H1 (cell line): ENCODE measurements at regions not wholly inside any gene's neighbourhood (a gene's known extent, or its start where the extent isn't known, plus 50 kb on each side); places are given as distances from the start of the nearest gene placed in this dataset.

Experiments used
- CTCF ChIA-PET: fragments of 300-600 bp; sonication (Branson Sonifier 250); formaldehyde crosslinking; loops from one replicate; lab custom pipeline; 2021; ENCODE audit not compliant: partially characterized antibody; lab: Charles Lee
- POLR2A ChIA-PET: fragments of 300-600 bp; sonication (Branson Sonifier 250); formaldehyde crosslinking; loops from one replicate; lab custom pipeline; 2021; ENCODE audit warnings: inconsistent platforms; ENCODE audit not compliant: partially characterized antibody; lab: Charles Lee
- DNase-seq, 2 experiments: peaks; one replicate each; pipeline versions ENCODE4 v3.0.0 to v3.0.0-alpha.2; 2010 to 2022; ENCODE audit warnings: low spot score in 2 of 2, low read depth in 1 of 2, mixed read lengths in 1 of 2
- FAIRE-seq: peaks from 2 replicates; lab custom pipeline; 2011; peaks lifted over from hg19 to GRCh38; lab: Jason Lieb, UNC
- H2AFZ ChIP-seq: 2 replicates; pipeline ENCODE4 v1.8.1; 2012; ENCODE audit warnings: low read length, inconsistent platforms
- H2AK5ac ChIP-seq: 2 replicates; pipeline ENCODE4 v1.6.1; 2013; ENCODE audit warnings: low read depth, low read length
- H2BK120ac ChIP-seq: replicated peaks from 2 replicates; pipeline ENCODE3; 2013; ENCODE audit warnings: low read depth, low read length, inconsistent platforms
- H2BK12ac ChIP-seq: 2 replicates; pipeline ENCODE4 v1.6.1; 2013; ENCODE audit warnings: low read depth, low read length
- H2BK15ac ChIP-seq: 2 replicates; pipeline ENCODE4 v1.6.1; 2013; ENCODE audit warnings: low read length
- H2BK20ac ChIP-seq: 2 replicates; pipeline ENCODE4 v1.6.1; 2013; ENCODE audit warnings: low read length
- H2BK5ac ChIP-seq: 2 replicates; pipeline ENCODE4 v1.6.1; 2013; ENCODE audit warnings: low read depth, low read length
- H3K14ac ChIP-seq: 2 replicates; pipeline ENCODE4 v1.6.1; 2013; ENCODE audit warnings: inconsistent platforms; ENCODE audit not compliant: insufficient read length
- H3K18ac ChIP-seq: 2 replicates; pipeline ENCODE4 v1.6.1; 2013; ENCODE audit warnings: low read length; ENCODE audit errors: extremely low read depth
- H3K23ac ChIP-seq: 2 replicates; pipeline ENCODE4 v1.6.1; 2013; ENCODE audit warnings: inconsistent platforms; ENCODE audit not compliant: insufficient read length
- H3K23me2 ChIP-seq: 2 replicates; pipeline ENCODE4 v1.6.1; 2013; ENCODE audit warnings: low read depth, low read length
- H3K27ac ChIP-seq: 2 replicates; pipeline ENCODE4 v1.6.1; 2011; ENCODE audit warnings: low read depth, low read length, inconsistent platforms
- H3K27me3 ChIP-seq, 4 experiments: replicated peaks in 1 of 4; 1 replicate in 1 of 4; 2 replicates in 3 of 4; pipeline versions ENCODE4 v1.6.1 to v1.8.1; 2011 to 2013; ENCODE audit warnings: low read length in 3 of 4, mild to moderate bottlenecking in 3 of 4, inconsistent platforms in 2 of 4, mixed read lengths in 2 of 4, moderate library complexity in 1 of 4; ENCODE audit not compliant: control insufficient read depth in 3 of 4, insufficient read depth in 3 of 4; ENCODE audit errors: extremely low read depth in 1 of 4
- H3K36me3 ChIP-seq, 4 experiments: 2 replicates each; pipeline versions ENCODE4 v1.6.1 to v1.8.1; 2011 to 2013; ENCODE audit warnings: mild to moderate bottlenecking in 4 of 4, low read length in 3 of 4, moderate library complexity in 2 of 4, control low read depth in 1 of 4, inconsistent platforms in 1 of 4; ENCODE audit not compliant: insufficient read depth in 4 of 4, control insufficient read depth in 2 of 4
- H3K4ac ChIP-seq: replicated peaks from 2 replicates; pipeline ENCODE3; 2013; ENCODE audit warnings: low read length, low read depth, mixed read lengths, inconsistent platforms; ENCODE audit not compliant: insufficient read length
- H3K4me1 ChIP-seq, 4 experiments: replicated peaks in 1 of 4; 1 replicate in 1 of 4; 2 replicates in 3 of 4; pipeline versions ENCODE4 v1.6.1 to v1.8.1; 2011 to 2013; ENCODE audit warnings: low read length in 3 of 4, inconsistent platforms in 2 of 4, mixed read lengths in 1 of 4; ENCODE audit not compliant: insufficient read depth in 4 of 4, control insufficient read depth in 3 of 4
- H3K4me2 ChIP-seq, 2 experiments: 2 replicates each; pipeline versions ENCODE4 v1.6.1 to v1.8.1; 2011 to 2013; ENCODE audit warnings: low read depth in 2 of 2, low read length in 2 of 2, control low read depth in 1 of 2, inconsistent platforms in 1 of 2, mild to moderate bottlenecking in 1 of 2; ENCODE audit not compliant: insufficient read depth in 1 of 2
- H3K4me3 ChIP-seq, 4 experiments: fragments of 200-600, 300-600 bp in 1 of 4; sonication (generic), shearing (Covaris generic), sonication (Bioruptor Twin) in 1 of 4; 2 replicates each; pipeline versions ENCODE4 v1.5.1 to v1.8.1; 2011 to 2016; ENCODE audit warnings: low read length in 4 of 4, low read depth in 3 of 4, control low read depth in 2 of 4, inconsistent platforms in 2 of 4, mild to moderate bottlenecking in 2 of 4, mixed read lengths in 1 of 4, moderate library complexity in 1 of 4; ENCODE audit not compliant: insufficient read depth in 2 of 4; ENCODE audit errors: extremely low read depth in 1 of 4
- H3K56ac ChIP-seq: replicated peaks from 2 replicates; pipeline ENCODE3; 2013; ENCODE audit warnings: low read depth, mild to moderate bottlenecking, mixed read lengths, low read length, inconsistent platforms; ENCODE audit not compliant: insufficient read length
- H3K79me1 ChIP-seq: 2 replicates; pipeline ENCODE4 v1.6.1; 2013; ENCODE audit warnings: low read depth, low read length, control low read depth
- H3K79me2 ChIP-seq, 2 experiments: 2 replicates each; pipeline versions ENCODE4 v1.6.1 to v1.8.1; 2012 to 2013; ENCODE audit warnings: low read length in 2 of 2, mild to moderate bottlenecking in 2 of 2, inconsistent platforms in 1 of 2; ENCODE audit not compliant: insufficient read depth in 2 of 2, control insufficient read depth in 1 of 2
- H3K9ac ChIP-seq, 4 experiments: replicated peaks in 1 of 4; 1 replicate in 1 of 4; 2 replicates in 3 of 4; pipeline versions ENCODE4 v1.6.1 to v1.8.1; 2011 to 2013; ENCODE audit warnings: low read depth in 3 of 4, low read length in 3 of 4, control low read depth in 2 of 4, mild to moderate bottlenecking in 2 of 4, moderate library complexity in 2 of 4, inconsistent platforms in 1 of 4; ENCODE audit errors: extremely low read depth in 1 of 4
- H3K9me3 ChIP-seq, 2 experiments: 2 replicates each; pipeline versions ENCODE4 v1.6.1 to v1.8.1; 2012 to 2013; ENCODE audit warnings: mild to moderate bottlenecking in 2 of 2, moderate library complexity in 2 of 2, control low read depth in 1 of 2, inconsistent platforms in 1 of 2, low read depth in 1 of 2, low read length in 1 of 2, mixed read lengths in 1 of 2; ENCODE audit not compliant: insufficient read depth in 2 of 2
- H4K20me1 ChIP-seq, 2 experiments: replicated peaks in 1 of 2; 2 replicates each; pipeline versions ENCODE3 to v1.8.1; 2011 to 2013; ENCODE audit warnings: inconsistent platforms in 2 of 2, low read length in 2 of 2, mild to moderate bottlenecking in 1 of 2; ENCODE audit not compliant: insufficient read depth in 2 of 2, control insufficient read depth in 1 of 2
- H4K5ac ChIP-seq: 2 replicates; pipeline ENCODE4 v1.6.1; 2013; ENCODE audit warnings: low read length, low read depth, mixed read lengths, inconsistent platforms; ENCODE audit not compliant: insufficient read length
- H4K8ac ChIP-seq: 2 replicates; pipeline ENCODE4 v1.8.0; 2013; ENCODE audit warnings: mild to moderate bottlenecking, moderate library complexity, low read length, inconsistent platforms; ENCODE audit not compliant: insufficient read depth; ENCODE audit errors: extremely low read depth
- H4K91ac ChIP-seq: replicated peaks from 2 replicates; pipeline ENCODE3; 2013; ENCODE audit warnings: low read length, mixed read lengths, inconsistent platforms; ENCODE audit not compliant: insufficient read length
- ASH2L ChIP-seq: fragments of 200-600, 300-600 bp; sonication (generic); IDR thresholded peaks from one replicate; pipeline ENCODE4 v1.7.1; 2017; ENCODE audit warnings: low read length
- BACH1 ChIP-seq: IDR thresholded peaks from 2 replicates; pipeline ENCODE4 v1.6.1; 2012; ENCODE audit warnings: low read length, improper control_type of control experiment
- BCL11A ChIP-seq, 2 experiments: IDR thresholded peaks; one replicate each; pipeline ENCODE4 v1.6.1; 2011; ENCODE audit warnings: low read depth in 2 of 2, low read length in 2 of 2, mild to moderate bottlenecking in 2 of 2
- CEBPB ChIP-seq: IDR thresholded peaks from 2 replicates; pipeline ENCODE4 v1.6.1; 2012; ENCODE audit warnings: low read depth, low read length
- CTBP2 ChIP-seq: IDR thresholded peaks from 2 replicates; pipeline ENCODE4 v1.7.0; 2011; ENCODE audit warnings: borderline replicate concordance, mild to moderate bottlenecking, moderate library complexity, mixed read lengths, low read length; ENCODE audit not compliant: insufficient read depth, insufficient read length
- GABPA ChIP-seq: IDR thresholded peaks from 2 replicates; pipeline ENCODE4 v1.6.1; 2011; ENCODE audit warnings: mild to moderate bottlenecking, low read length, moderate library complexity, borderline replicate concordance; ENCODE audit not compliant: insufficient read depth
- HDAC6 ChIP-seq: IDR thresholded peaks from one replicate; pipeline ENCODE4 v1.7.1; 2012; ENCODE audit warnings: low read depth, mild to moderate bottlenecking, inconsistent platforms, low read length, moderate library complexity
- KDM1A ChIP-seq: fragments of 200-600, 300-600 bp; sonication (generic); IDR thresholded peaks from 2 replicates; pipeline ENCODE4 v1.7.1; 2016; ENCODE audit warnings: mild to moderate bottlenecking, low read length, borderline replicate concordance
- NRF1 ChIP-seq: IDR thresholded peaks from 2 replicates; pipeline ENCODE4 v1.6.1; 2011; ENCODE audit warnings: mild to moderate bottlenecking, low read depth, low read length, improper control_type of control experiment
- PHF8 ChIP-seq: fragments of 200-600 bp; sonication (generic); conservative IDR thresholded peaks from 2 replicates; pipeline ENCODE4 v1.7.1; 2012; ENCODE audit warnings: low read depth, mild to moderate bottlenecking, inconsistent platforms, low read length, moderate library complexity
- RFX5 ChIP-seq: IDR thresholded peaks from 2 replicates; pipeline ENCODE4 v1.6.1; 2011; ENCODE audit warnings: low read depth, low read length, improper control_type of control experiment, borderline replicate concordance
- RNF2 ChIP-seq: fragments of 200-900, 300-1000 bp; sonication (generic); IDR thresholded peaks from 2 replicates; pipeline ENCODE4 v1.7.1; 2016; ENCODE audit warnings: borderline replicate concordance, low read depth, mild to moderate bottlenecking, antibody characterized with exemption, low read length; ENCODE audit not compliant: poor library complexity, severe bottlenecking; ENCODE audit errors: missing control alignments
- SRF ChIP-seq: IDR thresholded peaks from 2 replicates; pipeline ENCODE4 v1.6.1; 2011; ENCODE audit warnings: mild to moderate bottlenecking, low read depth, low read length, moderate library complexity
- SUZ12 ChIP-seq: fragments of 200-600 bp; sonication (generic); IDR thresholded peaks from 2 replicates; pipeline ENCODE4 v1.6.1; 2012; ENCODE audit warnings: mild to moderate bottlenecking, inconsistent platforms, low read length, moderate library complexity, mixed read lengths
- TBP ChIP-seq: IDR thresholded peaks from 2 replicates; pipeline ENCODE4 v1.6.1; 2011; ENCODE audit warnings: low read depth, low read length, improper control_type of control experiment
- WGBS, 2 experiments: shearing (Covaris generic) in 1 of 2; methylation state at CpG; one replicate each; pipeline versions ENCODE4 v1.1.6 to v1.1.7; 2013 to 2015; ENCODE audit warnings: low lambda C conversion rate in 2 of 2, mixed read lengths in 2 of 2, inconsistent platforms in 1 of 2, low coverage in 1 of 2, missing lambda C conversion rate in 1 of 2; ENCODE audit not compliant: insufficient replicate concordance in 2 of 2, insufficient coverage in 1 of 2, insufficient read length in 1 of 2; ENCODE audit errors: extremely low coverage in 1 of 2, missing lambda C conversion rate in 1 of 2; 5-methylcytosine and 5-hydroxymethylcytosine counted together

GRCh38 chr4:176569301-176569700 lies 223.4 kb downstream of the VEGFC start:
- Histone ChIP-seq H3K36me3 (no peaks in the 10 kb centered on the region; a peak in 1 of 8 replicates), H2BK20ac (no peak overlapping the region), H3K4me1 (no peaks in the 10 kb centered on the region), H2BK15ac (no peak overlapping the region), H2BK12ac (no peak overlapping the region), H3K4me3 (no peak overlapping the region), H3K56ac (no peak overlapping the region), H2BK5ac (no peak overlapping the region), H3K23ac (no peak overlapping the region), H4K8ac (no peak overlapping the region), H2AFZ (no peak overlapping the region), H3K14ac (no peak overlapping the region), H4K91ac (no peak overlapping the region), H3K9me3 (no peaks in the 10 kb centered on the region), H3K23me2 (no peaks in the 10 kb centered on the region), H2BK120ac (no peak overlapping the region), H3K79me2 (no peaks in the 10 kb centered on the region), H3K27ac (no peak overlapping the region), H2AK5ac (no peak overlapping the region), H3K27me3 (no peaks in the 10 kb centered on the region), H3K79me1 (no peaks in the 10 kb centered on the region), H4K20me1 (no peaks in the 10 kb centered on the region), H3K4me2 (no peak overlapping the region), H3K4ac (no peak overlapping the region), H3K9ac (no peak overlapping the region), H4K5ac (no peak overlapping the region), H3K18ac (no peak overlapping the region)
- no peak for DNase-seq
- ChIA-PET CTCF (interaction anchor here (0.7 kb wide), 2 partner anchors 10 kb away, joined by 3 read pairs; no protein-coding TSS in a partner anchor), POLR2A (no interaction called here)
- WGBS, 2 experiments, result 43% methylated on average over 2 of the region's 2 CpGs; no CpG with 5 or more reads in 1 of the 2 experiments
- FAIRE-seq, result no peak
- TF ChIP-seq TBP, result no peak
- no peak for TF ChIP-seq RFX5
- TF ChIP-seq BACH1, result no peak
- no peak for TF ChIP-seq HDAC6
- TF ChIP-seq BCL11A (IDR thresholded peaks at IDR 0.05; ENCODE audit: low read depth in 2 of 2, low read length in 2 of 2), result no peak
- no peak for TF ChIP-seq GABPA
- TF ChIP-seq SUZ12, result no peak
- TF ChIP-seq SRF, result no peak
- no peak for TF ChIP-seq KDM1A
- no peak for TF ChIP-seq NRF1
- TF ChIP-seq RNF2, result no peak
- TF ChIP-seq CEBPB, result no peak
- no peak for TF ChIP-seq PHF8
- TF ChIP-seq CTBP2, result no peak
- no peak for TF ChIP-seq ASH2L
